ENCODE measurements at regions not wholly inside any gene's neighbourhood (a gene's known extent, or its start where the extent isn't known, plus 50 kb on each side); places are given as distances from the start of the nearest gene placed in this dataset.

DNA sequence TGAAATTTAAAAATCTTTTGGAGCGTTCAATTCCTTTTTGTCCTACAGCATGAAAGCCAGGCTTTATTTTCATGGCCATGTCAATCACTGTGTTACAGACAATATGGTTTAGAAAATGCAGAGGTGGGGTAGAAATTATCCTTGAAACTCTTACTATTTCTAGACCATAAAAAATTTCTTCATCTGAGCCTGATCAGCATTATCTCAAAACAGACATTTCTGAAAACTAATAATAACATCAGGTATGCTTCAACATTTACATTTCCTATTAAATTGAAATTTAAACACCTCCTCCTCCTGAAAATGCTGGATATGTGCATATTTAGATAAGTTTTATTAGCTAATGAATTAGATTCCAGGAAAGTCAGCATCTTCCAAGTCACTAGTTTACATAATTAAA lies 570.6 kb downstream of the RIT2 start:
- intact Hi-C loops (cut with micrococcal nuclease), result no loop called here
- dilution Hi-C loops (cut with MboI; ENCODE audit: extremely low pct_ligation_motif_present, low sequenced_read_pairs), result no loop called here
- Histone ChIP-seq H3K4me3 (replicated peaks in 1 of 3; ENCODE audit: insufficient read depth in 1 of 3, low read depth in 1 of 3, low read length in 3 of 3) (no peak overlapping the region), H3K36me3 (ENCODE audit: control insufficient read depth in 2 of 2, extremely low read depth in 1 of 2, insufficient read depth in 2 of 2, low read length in 2 of 2) (no peaks in the 10 kb centered on the region), H2AFZ (ENCODE audit: low read depth, low read length) (no peak overlapping the region), H3K9ac (replicated peaks; ENCODE audit: extremely low read depth, insufficient read depth, low read length) (no peak overlapping the region), H3K9me3 (replicated peaks; ENCODE audit: control insufficient read depth, insufficient read depth, low read length) (no peaks in the 10 kb centered on the region), H3K9me1 (replicated peaks; ENCODE audit: control insufficient read depth, extremely low read depth, insufficient read depth, low read length) (no peaks in the 10 kb centered on the region), H4K20me1 (replicated peaks; ENCODE audit: control insufficient read depth, extremely low read depth, insufficient read depth, low read length) (no peaks in the 10 kb centered on the region), H3K79me2 (ENCODE audit: control insufficient read depth, insufficient read depth, low read length) (no peaks in the 10 kb centered on the region), H3K27me3 (ENCODE audit: control insufficient read depth in 2 of 2, insufficient read depth in 2 of 2, low read length in 2 of 2) (no peaks in the 10 kb centered on the region), H3K4me1 (ENCODE audit: control insufficient read depth, extremely low read depth, insufficient read depth, low read length) (no peaks in the 10 kb centered on the region), H3K27ac (ENCODE audit: insufficient read depth, low read depth, low read length) (no peak overlapping the region), H3K4me2 (ENCODE audit: insufficient read depth, low read length) (no peak overlapping the region)
- no peak for TF ChIP-seq POLR2A (IDR thresholded peaks at IDR 0.05; ENCODE audit: low read depth, low read length)
- no peak for TF ChIP-seq GATA2 (IDR thresholded peaks at IDR 0.05; ENCODE audit: insufficient read depth, insufficient read length, low read depth, low read length)
- TF ChIP-seq, protein P1, sequence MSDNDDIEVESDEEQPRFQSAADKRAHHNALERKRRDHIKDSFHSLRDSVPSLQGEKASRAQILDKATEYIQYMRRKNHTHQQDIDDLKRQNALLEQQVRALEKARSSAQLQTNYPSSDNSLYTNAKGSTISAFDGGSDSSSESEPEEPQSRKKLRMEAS (IDR thresholded peaks at IDR 0.05; ENCODE audit: insufficient read depth, insufficient read length), result no peak
- no peak for TF ChIP-seq FOS (IDR thresholded peaks at IDR 0.05; ENCODE audit: borderline replicate concordance, insufficient read depth, low read length)
- no peak for TF ChIP-seq JUN (IDR thresholded peaks at IDR 0.05; ENCODE audit: borderline replicate concordance, insufficient read depth, insufficient read length, low read depth)
- no peak for TF ChIP-seq MYC (IDR thresholded peaks at IDR 0.05; ENCODE audit: low read depth, low read length)
- TF ChIP-seq, protein P2, sequence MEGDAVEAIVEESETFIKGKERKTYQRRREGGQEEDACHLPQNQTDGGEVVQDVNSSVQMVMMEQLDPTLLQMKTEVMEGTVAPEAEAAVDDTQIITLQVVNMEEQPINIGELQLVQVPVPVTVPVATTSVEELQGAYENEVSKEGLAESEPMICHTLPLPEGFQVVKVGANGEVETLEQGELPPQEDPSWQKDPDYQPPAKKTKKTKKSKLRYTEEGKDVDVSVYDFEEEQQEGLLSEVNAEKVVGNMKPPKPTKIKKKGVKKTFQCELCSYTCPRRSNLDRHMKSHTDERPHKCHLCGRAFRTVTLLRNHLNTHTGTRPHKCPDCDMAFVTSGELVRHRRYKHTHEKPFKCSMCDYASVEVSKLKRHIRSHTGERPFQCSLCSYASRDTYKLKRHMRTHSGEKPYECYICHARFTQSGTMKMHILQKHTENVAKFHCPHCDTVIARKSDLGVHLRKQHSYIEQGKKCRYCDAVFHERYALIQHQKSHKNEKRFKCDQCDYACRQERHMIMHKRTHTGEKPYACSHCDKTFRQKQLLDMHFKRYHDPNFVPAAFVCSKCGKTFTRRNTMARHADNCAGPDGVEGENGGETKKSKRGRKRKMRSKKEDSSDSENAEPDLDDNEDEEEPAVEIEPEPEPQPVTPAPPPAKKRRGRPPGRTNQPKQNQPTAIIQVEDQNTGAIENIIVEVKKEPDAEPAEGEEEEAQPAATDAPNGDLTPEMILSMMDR (IDR thresholded peaks at IDR 0.05; ENCODE audit: extremely low read depth in 1 of 2, insufficient read depth in 1 of 2, low read depth in 1 of 2, low read length in 2 of 2), result no peak
- FAIRE-seq, result no peak
- CTCF ChIA-PET, result interaction anchor here (1.4 kb wide), 1 partner anchor 25 kb away, joined by 3 read pairs; no protein-coding TSS in a partner anchor
- no peak for DNase-seq (ENCODE audit: low read depth, low spot score)
- POLR2A ChIA-PET, result no interaction called here
- no TSS peak for BruUV-seq (replicated peaks)

Data from endothelial cell of umbilical vein (primary cell).